ENCODE measurements at regions not wholly inside any gene's neighbourhood (a gene's known extent, or its start where the extent isn't known, plus 50 kb on each side); places are given as distances from the start of the nearest gene placed in this dataset.

GRCh38 chr4:92120810-92121498, 182.8 kb upstream of the GRID2 start:
- TF ChIP-seq EZH2 (IDR thresholded peaks at IDR 0.05; ENCODE audit: low read depth), result no peak
- no peak for TF ChIP-seq CTCF (conservative IDR thresholded peaks at IDR 0.05)

All from PC-9 (cell line).